HUES48 (cell line): ENCODE measurements at regions not wholly inside any gene's neighbourhood (a gene's known extent, or its start where the extent isn't known, plus 50 kb on each side); places are given as distances from the start of the nearest gene placed in this dataset.

Experiments used
- H3K27ac ChIP-seq: one replicate; pipeline ENCODE4 v1.7.0; 2013; ENCODE audit warnings: low read depth, low read length, inconsistent platforms
- H3K27me3 ChIP-seq: 2 replicates; pipeline ENCODE4 v1.6.1; 2013; ENCODE audit warnings: mild to moderate bottlenecking, low read length; ENCODE audit not compliant: control insufficient read depth, insufficient read depth
- H3K36me3 ChIP-seq: 2 replicates; pipeline ENCODE4 v1.6.1; 2013; ENCODE audit warnings: low read length; ENCODE audit not compliant: control insufficient read depth, insufficient read depth
- H3K4me1 ChIP-seq: 2 replicates; pipeline ENCODE4 v1.6.1; 2013; ENCODE audit warnings: mild to moderate bottlenecking, low read length; ENCODE audit not compliant: control insufficient read depth, insufficient read depth
- H3K4me3 ChIP-seq: 2 replicates; pipeline ENCODE4 v1.5.1; 2013; ENCODE audit warnings: mild to moderate bottlenecking, low read depth, low read length
- H3K9ac ChIP-seq: 2 replicates; pipeline ENCODE4 v1.6.1; 2013; ENCODE audit warnings: mild to moderate bottlenecking, low read depth, low read length, moderate library complexity
- H3K9me3 ChIP-seq: 2 replicates; pipeline ENCODE4 v1.6.1; 2013; ENCODE audit warnings: low read length; ENCODE audit not compliant: control insufficient read depth, insufficient read depth

- no peak overlapping the region for H3K4me3 ChIP-seq
- peaks cover 9% of the 10 kb centered on the region; the same call in 1 of the 2 replicates for H3K9me3 ChIP-seq
- H3K27me3 ChIP-seq, result no peaks in the 10 kb centered on the region
- no peak overlapping the region for H3K9ac ChIP-seq
- H3K36me3 ChIP-seq, result no peaks in the 10 kb centered on the region
- no peak overlapping the region for H3K27ac ChIP-seq
- H3K4me1 ChIP-seq, result no peaks in the 10 kb centered on the region
Measured at GRCh38 chr13:74206061-74206561, 71.9 kb upstream of the KLF12 start.

- H3K4me3 ChIP-seq, result no peak overlapping the region
- H3K36me3 ChIP-seq, result no peaks in the 10 kb centered on the region
- no peak overlapping the region for H3K9ac ChIP-seq
- no peaks in the 10 kb centered on the region for H3K4me1 ChIP-seq
- H3K9me3 ChIP-seq, result peaks cover 9% of the 10 kb centered on the region; the same call in 1 of the 2 replicates
- H3K27ac ChIP-seq, result no peak overlapping the region
- H3K27me3 ChIP-seq, result no peaks in the 10 kb centered on the region
Measured at GRCh38 chr13:74205313-74205690, 71.1 kb upstream of the KLF12 start.

- Histone ChIP-seq H3K36me3 (no peaks in the 10 kb centered on the region), H3K4me1 (no peaks in the 10 kb centered on the region), H3K27ac (no peak overlapping the region), H3K27me3 (no peaks in the 10 kb centered on the region), H3K9ac (no peak overlapping the region), H3K9me3 (peaks cover 9% of the 10 kb centered on the region; the same call in 1 of the 2 replicates), H3K4me3 (no peak overlapping the region)
Measured at GRCh38 chr13:74204602-74205312, 70.6 kb upstream of the KLF12 start.

GRCh38 chr13:74203576-74203975, 69.4 kb upstream of the KLF12 start:
- H3K9ac ChIP-seq, result no peak overlapping the region
- H3K4me3 ChIP-seq, result no peak overlapping the region
- H3K27ac ChIP-seq, result no peak overlapping the region
- no peaks in the 10 kb centered on the region for H3K4me1 ChIP-seq
- no peaks in the 10 kb centered on the region for H3K36me3 ChIP-seq
- H3K27me3 ChIP-seq, result no peaks in the 10 kb centered on the region
- H3K9me3 ChIP-seq, result peaks cover 9% of the 10 kb centered on the region; the same call in 1 of the 2 replicates

- Histone ChIP-seq H3K36me3 (no peaks in the 10 kb centered on the region), H3K4me1 (no peaks in the 10 kb centered on the region), H3K9ac (no peak overlapping the region)
Measured at GRCh38 chr13:74202129-74202813, 68.1 kb upstream of the KLF12 start.

GRCh38 chr13:74201530-74201929, 67.3 kb upstream of the KLF12 start:
- no peaks in the 10 kb centered on the region for H3K27me3 ChIP-seq
- no peaks in the 10 kb centered on the region for H3K36me3 ChIP-seq
- H3K4me1 ChIP-seq, result no peaks in the 10 kb centered on the region
- H3K27ac ChIP-seq, result no peak overlapping the region
- H3K9me3 ChIP-seq, result peaks cover 9% of the 10 kb centered on the region; the same call in 1 of the 2 replicates
- H3K4me3 ChIP-seq, result no peak overlapping the region
- no peak overlapping the region for H3K9ac ChIP-seq

More at GRCh38 chr13:74202129-74202813, 68.1 kb upstream of the KLF12 start:
- Histone ChIP-seq H3K9me3 (peaks cover 9% of the 10 kb centered on the region; the same call in 1 of the 2 replicates), H3K4me3 (no peak overlapping the region), H3K27ac (no peak overlapping the region), H3K27me3 (no peaks in the 10 kb centered on the region)

GRCh38 chr13:74200081-74200480, 65.9 kb upstream of the KLF12 start:
- Histone ChIP-seq H3K27ac (no peak overlapping the region), H3K4me3 (no peak overlapping the region), H3K9ac (no peak overlapping the region), H3K27me3 (no peaks in the 10 kb centered on the region), H3K36me3 (no peaks in the 10 kb centered on the region), H3K4me1 (no peaks in the 10 kb centered on the region), H3K9me3 (peaks cover 9% of the 10 kb centered on the region; the same call in 1 of the 2 replicates)

- Histone ChIP-seq H3K9ac (no peak overlapping the region), H3K27ac (no peak overlapping the region), H3K36me3 (no peaks in the 10 kb centered on the region), H3K9me3 (0 out of 2 replicates have a peak, but pooled peaks cover 4% of the 10 kb centered on the region), H3K4me1 (no peaks in the 10 kb centered on the region), H3K27me3 (no peaks in the 10 kb centered on the region), H3K4me3 (no peak overlapping the region)
Measured at GRCh38 chr13:74197677-74198429, 63.6 kb upstream of the KLF12 start.

- Histone ChIP-seq H3K36me3 (no peaks in the 10 kb centered on the region), H3K27me3 (no peaks in the 10 kb centered on the region), H3K4me1 (no peaks in the 10 kb centered on the region), H3K4me3 (no peak overlapping the region), H3K27ac (no peak overlapping the region), H3K9ac (no peak overlapping the region), H3K9me3 (no peaks in the 10 kb centered on the region)
Measured at GRCh38 chr13:74194846-74195245, 60.6 kb upstream of the KLF12 start.

- Histone ChIP-seq H3K27me3 (no peaks in the 10 kb centered on the region), H3K4me3 (no peak overlapping the region), H3K9me3 (no peaks in the 10 kb centered on the region), H3K9ac (no peak overlapping the region), H3K27ac (no peak overlapping the region), H3K36me3 (no peaks in the 10 kb centered on the region), H3K4me1 (no peaks in the 10 kb centered on the region)
Measured at GRCh38 chr13:74193391-74193790, 59.2 kb upstream of the KLF12 start.
